Heart left ventricle (tissue), 13 donors: ENCODE measurements at regions not wholly inside any gene's neighbourhood (a gene's known extent, or its start where the extent isn't known, plus 50 kb on each side); places are given as distances from the start of the nearest gene placed in this dataset.

Experiments
- POLR2A ChIP-seq, 2 donors: fragments of 450-650 bp; IDR thresholded peaks; one replicate each; pipeline ENCODE4 v1.6.1; 2017; ENCODE audit warnings: antibody characterized with exemption in 2 of 2, mild to moderate bottlenecking in 2 of 2, moderate library complexity in 2 of 2
- TF ChIP-seq, protein P1 (sequence below), 12 donors: fragments of 200-600 bp; sonication (generic) in 4 of 12; IDR thresholded peaks; one replicate each; pipeline versions ENCODE4 v1.5.0 to v1.8.0; 2018 to 2022; ENCODE audit warnings: antibody characterized with exemption in 12 of 12, mild to moderate bottlenecking in 5 of 12
- donor health status: ischemic (EF 13 %, LVEDD 7.1; RV severe dilation, severe dysfunction).
- donor health status: DM: no; HTN: yes; CAD: no.
- donor health status: DM: no; HTN: no; CAD: no.
- donor health status: ischemic (EF 25% LVEDD 6.9; RV normal size, moderate dysfunction).
- donor health status: ischemic (EF 25% LVEDD 5.7; RV mildly dilated, moderate dysfunction).
- donor health status: ischemic (EF 35%, LVEDD 5.7; RV mildly dilated, moderate dysfunction).
- donor health status: nonischemic (EF 11% LVEDD 7.7; RV severe dilation, severe dysfunction).
- donor health status: DM: yes; HTN: yes; CAD: no.
- donor health status: PGD.
- donor health status: ischemic (EF 29% LVEDD 5.4; RV normal size, mild dysfunction).
- donor health status: nonischemic (EF 23%, LVEDD 6.1; RV moderate dilation, normal function).

DNA sequence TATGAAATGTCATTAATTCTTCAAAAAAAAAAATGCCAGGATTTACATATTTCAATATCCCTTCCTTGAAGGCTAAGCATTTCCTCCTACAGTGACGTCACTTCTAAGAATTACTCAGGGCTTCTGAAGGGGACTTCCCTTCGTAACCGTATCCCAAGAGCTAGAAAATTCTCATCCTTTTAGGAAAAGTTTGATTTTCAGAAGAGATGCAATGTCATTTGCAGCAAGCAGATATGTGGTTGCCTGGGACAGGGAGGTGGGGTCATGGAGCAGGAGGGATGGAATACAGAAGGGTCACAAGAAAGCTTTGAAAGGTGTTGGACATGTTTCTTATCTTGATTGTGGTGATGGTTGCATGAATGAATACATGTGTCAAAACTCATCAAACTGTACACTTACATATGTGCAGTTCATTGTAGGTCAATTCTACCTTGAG lies 97.0 kb upstream of the ATL2 start:
- TF ChIP-seq, protein P1, sequence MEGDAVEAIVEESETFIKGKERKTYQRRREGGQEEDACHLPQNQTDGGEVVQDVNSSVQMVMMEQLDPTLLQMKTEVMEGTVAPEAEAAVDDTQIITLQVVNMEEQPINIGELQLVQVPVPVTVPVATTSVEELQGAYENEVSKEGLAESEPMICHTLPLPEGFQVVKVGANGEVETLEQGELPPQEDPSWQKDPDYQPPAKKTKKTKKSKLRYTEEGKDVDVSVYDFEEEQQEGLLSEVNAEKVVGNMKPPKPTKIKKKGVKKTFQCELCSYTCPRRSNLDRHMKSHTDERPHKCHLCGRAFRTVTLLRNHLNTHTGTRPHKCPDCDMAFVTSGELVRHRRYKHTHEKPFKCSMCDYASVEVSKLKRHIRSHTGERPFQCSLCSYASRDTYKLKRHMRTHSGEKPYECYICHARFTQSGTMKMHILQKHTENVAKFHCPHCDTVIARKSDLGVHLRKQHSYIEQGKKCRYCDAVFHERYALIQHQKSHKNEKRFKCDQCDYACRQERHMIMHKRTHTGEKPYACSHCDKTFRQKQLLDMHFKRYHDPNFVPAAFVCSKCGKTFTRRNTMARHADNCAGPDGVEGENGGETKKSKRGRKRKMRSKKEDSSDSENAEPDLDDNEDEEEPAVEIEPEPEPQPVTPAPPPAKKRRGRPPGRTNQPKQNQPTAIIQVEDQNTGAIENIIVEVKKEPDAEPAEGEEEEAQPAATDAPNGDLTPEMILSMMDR (IDR thresholded peaks at IDR 0.05) = no peak
- TF ChIP-seq POLR2A (IDR thresholded peaks at IDR 0.05) = no peak
